ENCODE measurements at regions not wholly inside any gene's neighbourhood (a gene's known extent, or its start where the extent isn't known, plus 50 kb on each side); places are given as distances from the start of the nearest gene placed in this dataset.

- TF ChIP-seq, protein P1, sequence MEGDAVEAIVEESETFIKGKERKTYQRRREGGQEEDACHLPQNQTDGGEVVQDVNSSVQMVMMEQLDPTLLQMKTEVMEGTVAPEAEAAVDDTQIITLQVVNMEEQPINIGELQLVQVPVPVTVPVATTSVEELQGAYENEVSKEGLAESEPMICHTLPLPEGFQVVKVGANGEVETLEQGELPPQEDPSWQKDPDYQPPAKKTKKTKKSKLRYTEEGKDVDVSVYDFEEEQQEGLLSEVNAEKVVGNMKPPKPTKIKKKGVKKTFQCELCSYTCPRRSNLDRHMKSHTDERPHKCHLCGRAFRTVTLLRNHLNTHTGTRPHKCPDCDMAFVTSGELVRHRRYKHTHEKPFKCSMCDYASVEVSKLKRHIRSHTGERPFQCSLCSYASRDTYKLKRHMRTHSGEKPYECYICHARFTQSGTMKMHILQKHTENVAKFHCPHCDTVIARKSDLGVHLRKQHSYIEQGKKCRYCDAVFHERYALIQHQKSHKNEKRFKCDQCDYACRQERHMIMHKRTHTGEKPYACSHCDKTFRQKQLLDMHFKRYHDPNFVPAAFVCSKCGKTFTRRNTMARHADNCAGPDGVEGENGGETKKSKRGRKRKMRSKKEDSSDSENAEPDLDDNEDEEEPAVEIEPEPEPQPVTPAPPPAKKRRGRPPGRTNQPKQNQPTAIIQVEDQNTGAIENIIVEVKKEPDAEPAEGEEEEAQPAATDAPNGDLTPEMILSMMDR (IDR thresholded peaks at IDR 0.05; ENCODE audit: low read depth, low read length) = no peak
- no peak for TF ChIP-seq EZH2phosphoT487 (IDR thresholded peaks at IDR 0.05; ENCODE audit: low read depth)
These were observed 357.2 kb downstream of the SLITRK6 start for GRCh38 chr13:85441975-85442374.
